Glomerular visceral epithelial cell (primary cell): ENCODE measurements at regions not wholly inside any gene's neighbourhood (a gene's known extent, or its start where the extent isn't known, plus 50 kb on each side); places are given as distances from the start of the nearest gene placed in this dataset.

ENCODE experiments used
- DNase-seq: peaks from one replicate; pipeline ENCODE4 v3.0.0-alpha.2; 2016; ENCODE audit errors: extremely low spot score

DNA sequence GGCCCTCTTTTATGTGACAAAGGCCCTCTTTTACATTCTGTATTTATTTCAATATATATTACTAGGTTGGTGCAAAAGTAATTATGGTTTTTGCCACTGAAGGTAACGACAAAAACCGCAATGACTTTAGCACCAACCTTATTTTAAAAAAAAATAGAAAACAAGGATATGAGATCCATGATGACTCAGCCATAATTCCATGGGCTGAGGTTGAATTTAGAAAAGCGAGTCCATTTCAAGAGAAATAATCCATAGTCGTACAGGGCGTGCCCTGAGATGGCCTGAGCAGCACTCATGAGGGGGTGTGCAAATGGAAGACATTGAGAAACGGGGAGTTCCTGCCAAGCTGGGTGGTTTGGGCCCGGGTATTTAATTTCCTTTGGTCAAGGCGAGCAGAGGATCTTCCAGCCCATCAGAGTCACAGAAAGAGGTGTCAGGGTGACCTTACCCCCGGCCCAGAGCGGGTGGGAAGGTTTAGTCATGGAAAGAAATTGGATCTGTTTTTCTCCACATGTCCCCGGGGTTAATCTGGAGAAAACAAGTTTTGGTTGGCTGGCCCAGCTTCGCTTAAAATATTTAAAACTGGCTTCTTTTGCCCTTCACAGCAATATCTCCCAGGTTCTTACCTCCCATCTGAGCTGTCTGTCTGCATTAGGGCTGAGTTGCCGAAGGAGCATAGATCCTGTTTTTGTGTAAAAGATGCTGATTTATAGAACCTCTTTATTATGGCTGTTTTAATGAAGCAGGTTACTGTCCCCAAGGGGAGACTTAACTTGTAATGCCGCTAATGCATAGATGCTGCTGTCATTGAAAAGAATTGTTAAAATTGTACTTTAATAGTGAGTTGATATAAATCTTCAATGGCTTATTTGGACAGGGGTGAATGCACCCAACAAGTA lies 255.6 kb downstream of the PREX1 start:
- no peak for DNase-seq

- no peak for DNase-seq
Observed at GRCh38 chr20:48569679-48570078, 258.1 kb downstream of the PREX1 start.

DNA sequence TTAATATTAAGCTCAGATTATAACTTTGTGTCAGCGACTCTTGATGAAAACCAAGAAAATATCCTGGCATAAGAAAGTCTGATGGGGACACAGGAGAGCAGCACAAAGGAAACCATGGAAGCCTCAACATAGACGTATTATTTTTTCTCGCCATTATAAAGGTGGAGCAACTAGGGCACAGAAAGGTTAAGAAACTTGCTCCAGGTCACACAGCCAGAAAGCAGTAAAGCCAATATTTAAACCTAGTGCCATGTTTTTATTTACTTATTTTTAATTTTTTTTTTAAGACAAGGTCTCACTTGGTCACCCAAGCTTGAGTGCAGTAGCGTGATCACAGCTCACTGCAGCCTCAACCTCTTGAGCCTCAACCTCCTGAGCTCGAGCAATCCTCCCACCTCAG lies 259.3 kb downstream of the PREX1 start:
- DNase-seq = no peak

GRCh38 chr20:48567145-48567544 lies 260.7 kb downstream of the PREX1 start:
- no peak for DNase-seq

DNA sequence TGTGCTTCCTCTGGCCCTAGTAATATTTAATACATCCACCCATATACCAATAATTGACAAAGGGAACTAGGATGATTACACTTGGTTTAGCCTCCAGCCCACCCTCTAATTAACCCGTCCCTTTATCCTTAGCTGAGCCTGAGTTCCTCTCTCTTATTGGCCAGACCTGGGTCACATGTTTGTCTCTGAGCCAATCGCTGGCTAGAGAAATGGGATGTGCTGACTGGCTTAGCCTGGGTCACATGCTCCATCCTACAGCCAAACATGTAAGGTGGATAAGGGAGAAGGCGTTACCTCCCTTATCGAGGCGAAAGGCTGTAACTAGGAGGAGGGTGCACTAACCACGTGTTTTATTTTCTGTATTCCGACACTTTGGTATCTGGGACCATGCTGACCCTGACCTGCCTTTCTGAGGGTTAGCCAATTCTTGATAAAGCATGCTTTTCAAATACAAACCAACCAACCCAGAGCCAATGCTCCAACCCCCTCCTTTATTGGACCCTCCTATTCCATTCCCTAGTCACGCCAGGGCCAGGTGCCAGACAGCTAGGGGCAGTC lies 262.7 kb downstream of the PREX1 start:
- DNase-seq = no peak

DNA sequence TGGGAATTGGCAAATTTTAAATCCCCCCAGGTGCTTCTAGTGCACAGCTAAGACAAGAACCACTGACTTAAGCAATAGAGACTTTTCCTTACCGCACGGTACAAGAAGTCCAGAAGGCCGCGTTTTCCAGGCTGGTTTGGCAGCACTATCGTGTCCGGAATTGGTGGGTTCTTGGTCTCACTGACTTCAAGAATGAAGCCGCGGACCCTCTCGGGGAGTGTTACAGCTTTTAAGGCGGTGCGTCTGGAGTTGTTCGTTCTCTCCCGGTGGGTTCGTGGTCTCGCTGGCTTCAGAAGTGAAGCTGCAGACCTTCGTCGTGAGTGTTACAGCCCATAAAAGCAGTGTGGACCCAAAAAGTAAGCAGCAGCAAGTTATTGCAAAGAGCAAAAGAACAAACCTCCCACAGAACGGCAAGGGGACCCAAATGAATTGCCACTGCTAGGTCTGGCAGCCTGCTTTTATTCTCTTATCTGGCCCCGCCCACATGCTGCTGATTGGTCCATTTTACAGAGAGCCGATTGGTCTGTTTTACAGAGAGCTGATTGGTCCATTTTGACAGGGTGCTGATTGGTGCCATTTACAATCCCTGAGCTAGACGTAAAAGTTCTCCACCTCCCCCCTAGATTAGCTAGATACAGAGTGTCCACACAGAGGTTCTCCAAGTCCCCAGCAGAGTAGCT lies 264.5 kb downstream of the PREX1 start:
- DNase-seq = no peak

- no peak for DNase-seq
Observed at GRCh38 chr20:48562586-48563116, 265.1 kb downstream of the PREX1 start.

DNA sequence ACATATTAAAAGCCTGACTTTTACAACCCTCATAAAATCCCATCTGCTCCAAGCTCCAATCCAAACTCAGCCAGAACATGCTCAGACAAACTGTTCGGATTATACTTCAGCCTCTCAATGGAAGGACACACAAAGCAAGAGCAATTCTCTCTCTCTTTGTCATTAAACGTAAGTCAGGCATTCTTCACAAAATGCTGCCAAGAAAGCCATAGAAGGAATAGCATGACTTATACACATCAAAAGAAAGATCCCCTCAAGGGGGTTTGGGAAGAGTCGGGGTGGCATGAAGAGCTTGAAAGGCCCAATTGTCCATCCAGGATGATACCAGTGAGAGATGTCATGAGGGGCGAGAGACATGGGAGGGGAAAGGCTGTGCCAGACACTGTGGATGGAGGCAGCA lies 268.9 kb downstream of the PREX1 start:
- no peak for DNase-seq

GRCh38 chr20:48557380-48557779 lies 270.4 kb downstream of the PREX1 start:
- no peak for DNase-seq

DNA sequence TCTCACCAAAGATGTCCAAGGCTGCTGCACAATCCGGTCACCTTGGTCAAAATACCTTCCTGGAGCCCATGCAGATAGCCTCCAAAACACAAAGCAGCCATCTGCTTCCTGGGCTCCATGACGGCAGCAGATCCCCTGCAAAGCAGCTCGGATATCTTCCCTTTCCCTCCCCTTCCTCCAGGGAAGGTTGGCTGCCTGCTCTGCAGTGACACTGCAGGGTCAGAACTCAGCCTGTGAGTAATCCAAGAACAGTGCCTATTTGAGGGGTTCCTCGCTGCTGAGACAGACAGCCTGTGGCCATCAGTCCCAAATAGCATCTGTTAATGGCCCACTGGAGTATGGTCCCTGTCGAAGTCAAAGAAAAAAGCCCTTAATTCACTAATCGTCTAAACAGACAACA lies 270.8 kb downstream of the PREX1 start:
- DNase-seq = no peak

DNA sequence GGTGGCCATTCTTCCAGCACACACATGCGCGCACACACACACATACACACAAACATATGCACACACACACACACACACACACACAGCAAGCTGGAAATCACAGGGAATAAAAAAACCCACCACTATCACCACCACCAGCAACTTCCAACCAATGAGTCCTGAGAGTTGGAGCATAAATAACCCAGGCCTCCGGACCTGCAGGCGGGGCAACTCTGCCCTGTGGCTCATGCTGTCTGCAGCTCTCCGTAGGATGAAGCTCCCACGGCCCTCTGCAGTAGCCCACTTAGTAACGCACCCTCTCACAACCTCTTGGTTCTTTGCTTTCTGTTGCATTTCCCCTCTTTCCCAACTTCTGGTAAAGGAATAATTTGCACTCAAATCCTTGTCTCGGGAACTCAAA lies 275.2 kb downstream of the PREX1 start:
- no peak for DNase-seq

- DNase-seq = no peak
Observed at GRCh38 chr20:48550814-48551213, 277.0 kb downstream of the PREX1 start.

DNA sequence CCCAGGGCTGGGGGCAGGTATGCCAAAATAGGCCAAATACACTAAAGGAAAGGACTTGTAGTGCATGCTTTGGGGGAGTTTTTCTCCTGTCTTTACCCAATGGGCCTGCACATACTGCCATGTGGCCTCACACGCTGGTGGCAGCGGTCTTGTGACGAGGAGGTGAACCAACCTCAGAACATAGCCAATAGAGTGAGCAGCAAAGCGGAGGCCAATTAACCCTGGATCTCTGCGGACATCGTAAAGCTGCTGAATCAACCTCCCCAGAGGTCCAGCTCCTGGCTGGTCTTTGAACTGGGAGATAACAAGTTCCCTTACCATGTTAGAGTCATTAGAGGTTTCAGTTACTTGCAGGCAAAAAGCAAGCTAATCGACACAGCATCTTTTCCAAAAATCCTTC lies 280.1 kb downstream of the PREX1 start:
- no peak for DNase-seq

DNA sequence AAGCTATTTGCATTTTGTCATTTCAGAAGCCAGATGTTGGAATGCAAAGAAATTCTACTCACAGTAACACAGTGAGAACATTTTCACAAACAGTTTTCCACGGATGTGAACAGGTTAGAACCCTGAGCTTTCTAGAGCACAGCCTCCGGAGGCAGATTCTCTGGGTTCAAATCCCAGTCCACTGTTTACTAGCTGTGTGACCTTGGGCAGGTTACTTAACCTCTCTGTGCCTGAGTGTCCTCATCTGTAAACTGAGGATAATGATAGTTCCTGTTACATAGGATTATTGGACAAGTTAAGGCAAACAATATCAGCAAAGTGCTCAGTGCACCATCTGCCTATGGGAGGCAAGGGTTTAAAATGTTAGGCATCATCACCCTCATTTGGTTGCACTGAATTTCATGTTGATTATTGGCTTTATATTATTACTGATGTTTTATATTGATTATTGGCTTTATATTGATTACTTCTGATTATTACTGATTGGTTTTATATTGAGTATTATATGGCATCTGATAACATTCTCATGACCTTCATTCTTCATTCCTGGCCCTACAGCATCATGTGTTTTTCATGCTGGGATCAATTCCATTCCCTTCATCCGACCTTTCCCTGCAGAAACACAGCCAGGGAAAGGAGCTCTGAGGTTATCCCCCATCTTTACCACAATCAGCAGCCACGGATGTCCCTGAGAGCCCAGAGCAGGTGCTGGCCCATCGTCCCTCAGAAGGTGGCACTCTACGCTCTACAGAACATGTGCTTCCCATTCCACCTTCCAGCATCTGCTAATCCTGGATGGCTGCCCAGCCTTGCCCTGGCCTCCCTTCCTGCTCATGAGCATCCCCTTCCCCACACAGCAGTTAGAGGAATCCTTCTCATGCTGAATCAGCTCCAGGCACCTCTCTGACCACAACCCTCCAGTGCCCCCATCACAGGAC lies 283.1 kb downstream of the PREX1 start:
- DNase-seq = no peak

GRCh38 chr20:48541581-48542071 lies 286.2 kb downstream of the PREX1 start:
- no peak for DNase-seq

GRCh38 chr20:48538856-48539255 lies 288.9 kb downstream of the PREX1 start:
- peak; percentile 7 for DNase-seq

DNA sequence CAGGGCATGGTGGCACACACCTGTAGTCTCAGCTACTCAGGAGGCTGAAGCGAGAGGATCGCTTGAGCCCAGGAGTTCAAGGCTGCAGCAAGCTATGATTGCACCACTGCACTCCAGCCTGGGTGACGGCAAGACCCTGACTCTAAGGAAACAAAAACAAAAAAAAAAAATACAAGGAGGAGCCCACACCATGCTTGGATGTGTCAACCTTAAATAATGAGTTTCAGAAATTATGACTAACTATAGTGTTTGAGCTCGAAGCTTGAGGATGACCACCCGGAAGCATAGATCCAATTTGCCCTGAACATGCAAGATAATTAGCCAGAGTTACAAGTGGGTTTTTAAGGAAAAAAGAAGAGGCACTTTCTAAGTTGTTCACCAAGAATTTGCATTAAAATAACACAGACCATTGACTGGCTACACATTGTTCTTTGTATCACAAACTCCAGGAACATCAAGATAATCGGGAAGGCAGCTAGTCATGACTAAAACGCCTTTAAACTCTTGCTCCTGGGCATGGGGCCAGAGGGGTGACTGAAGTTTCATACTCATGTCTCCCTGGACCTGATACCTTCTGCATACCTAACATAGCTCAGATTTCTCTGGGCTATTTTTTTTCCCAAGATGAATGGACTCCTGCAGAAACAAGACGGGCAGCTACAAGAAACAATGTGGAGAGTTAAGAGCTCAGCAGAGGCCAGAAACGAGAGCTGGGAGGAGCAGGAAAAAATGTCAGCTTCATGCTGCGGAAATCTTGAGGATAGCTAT lies 289.6 kb downstream of the PREX1 start:
- peak; percentile 87 for DNase-seq

GRCh38 chr20:48536206-48536605 lies 291.6 kb downstream of the PREX1 start:
- DNase-seq = no peak

GRCh38 chr20:48535556-48535955 lies 292.2 kb downstream of the PREX1 start:
- DNase-seq = no peak

DNA sequence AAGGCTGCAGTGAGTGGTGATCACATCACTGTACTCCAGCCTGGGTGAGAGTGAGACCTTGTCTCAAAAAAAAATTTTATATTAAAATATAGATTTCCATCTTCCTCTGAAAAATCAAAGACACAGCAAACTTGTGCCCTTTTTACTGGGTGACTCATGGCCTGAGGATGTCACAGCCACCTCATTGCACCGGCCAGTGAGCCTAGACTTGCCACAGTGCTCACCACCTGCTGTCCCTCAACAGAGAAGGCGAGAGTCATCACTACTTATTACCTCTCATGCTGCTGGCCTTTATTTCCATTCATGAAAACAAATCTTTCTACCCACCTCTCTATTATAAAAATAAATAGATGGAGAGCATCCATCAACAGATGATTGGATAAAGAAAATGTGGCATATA lies 295.8 kb downstream of the PREX1 start:
- no peak for DNase-seq

DNA sequence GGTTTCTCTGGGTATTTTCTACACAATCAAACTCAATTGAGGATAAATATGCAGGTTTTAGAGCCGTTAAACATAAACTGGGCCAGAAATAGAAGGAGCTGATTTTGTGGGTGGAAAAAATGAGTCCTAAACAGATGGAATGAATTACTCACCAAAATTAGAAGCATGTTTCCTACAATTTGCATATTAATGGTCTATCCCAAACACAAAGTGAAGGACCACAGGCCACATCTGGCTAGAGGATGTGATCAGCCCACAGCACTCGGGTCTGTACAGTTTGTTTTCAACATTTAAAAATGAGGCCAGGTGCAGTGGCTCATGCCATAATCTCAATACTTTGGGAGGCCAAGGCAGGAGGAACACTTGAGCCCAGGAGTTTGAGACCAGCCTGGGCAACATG lies 296.3 kb downstream of the PREX1 start:
- no peak for DNase-seq
